AG20443 (cell line): ENCODE measurements at regions not wholly inside any gene's neighbourhood (a gene's known extent, or its start where the extent isn't known, plus 50 kb on each side); places are given as distances from the start of the nearest gene placed in this dataset.

Source experiments
- DNase-seq: peaks from one replicate; pipeline ENCODE4 v3.0.0; 2012; ENCODE audit warnings: low spot score, mixed read lengths

- no peak for DNase-seq
Measured at GRCh38 chr6:23905133-23905815, 220.7 kb upstream of the NRSN1 start.

GRCh38 chr6:23910420-23910819 lies 215.6 kb upstream of the NRSN1 start:
- no peak for DNase-seq

- DNase-seq: no peak
Measured at GRCh38 chr6:23927935-23928334, 198.1 kb upstream of the NRSN1 start.

- DNase-seq: no peak
Measured at GRCh38 chr6:23929201-23929600, 196.8 kb upstream of the NRSN1 start.

- DNase-seq: peak; percentile 11
Measured at GRCh38 chr6:23940466-23940865, 185.5 kb upstream of the NRSN1 start.

GRCh38 chr6:23951691-23952090 lies 174.3 kb upstream of the NRSN1 start:
- DNase-seq: no peak

- DNase-seq: no peak
Measured at GRCh38 chr6:23952245-23952644, 173.8 kb upstream of the NRSN1 start.

GRCh38 chr6:23953976-23954375 lies 172.0 kb upstream of the NRSN1 start:
- DNase-seq: no peak

GRCh38 chr6:23957017-23957416 lies 169.0 kb upstream of the NRSN1 start:
- DNase-seq: no peak

- DNase-seq: no peak
Measured at GRCh38 chr6:23964865-23965264, 161.2 kb upstream of the NRSN1 start.

GRCh38 chr6:23969344-23969743 lies 156.7 kb upstream of the NRSN1 start:
- no peak for DNase-seq

- DNase-seq: no peak
Measured at GRCh38 chr6:23977706-23978105, 148.3 kb upstream of the NRSN1 start.

GRCh38 chr6:23980965-23981364 lies 145.1 kb upstream of the NRSN1 start:
- peak; percentile 12 for DNase-seq

GRCh38 chr6:23981923-23982322 lies 144.1 kb upstream of the NRSN1 start:
- no peak for DNase-seq

GRCh38 chr6:23983735-23984134 lies 142.3 kb upstream of the NRSN1 start:
- DNase-seq: no peak

- DNase-seq: no peak
Measured at GRCh38 chr6:23985015-23985414, 141.0 kb upstream of the NRSN1 start.

GRCh38 chr6:23989885-23990533 lies 136.0 kb upstream of the NRSN1 start:
- DNase-seq: no peak

GRCh38 chr6:23994013-23994412 lies 132.0 kb upstream of the NRSN1 start:
- no peak for DNase-seq

GRCh38 chr6:24004062-24004461 lies 122.0 kb upstream of the NRSN1 start:
- DNase-seq: peak; percentile 42

GRCh38 chr6:24004659-24005058 lies 121.4 kb upstream of the NRSN1 start:
- DNase-seq: no peak

GRCh38 chr6:24006254-24006653 lies 119.8 kb upstream of the NRSN1 start:
- no peak for DNase-seq

GRCh38 chr6:24009319-24009718 lies 116.7 kb upstream of the NRSN1 start:
- DNase-seq: no peak

GRCh38 chr6:24010133-24010532 lies 115.9 kb upstream of the NRSN1 start:
- no peak for DNase-seq

- no peak for DNase-seq
Measured at GRCh38 chr6:24016286-24016685, 109.7 kb upstream of the NRSN1 start.
